Heart left ventricle (tissue), 16 donors: ENCODE measurements at regions not wholly inside any gene's neighbourhood (a gene's known extent, or its start where the extent isn't known, plus 50 kb on each side); places are given as distances from the start of the nearest gene placed in this dataset.

Source experiments
- ATAC-seq, 4 donors: fragments of 200-7000 bp; cut with Tn5 transposase; one replicate each; pipeline ENCODE4 v1.9.1; 2020 to 2022; ENCODE audit warnings: moderate library complexity in 4 of 4, mild to moderate bottlenecking in 3 of 4, moderate number of reproducible peaks in 1 of 4
- DNase-seq, 5 donors: peaks; one replicate each; pipeline ENCODE4 v3.0.0-alpha.2; 2020
- H3K27ac ChIP-seq, 12 donors: fragments of 200-600 bp; sonication (generic) in 4 of 12; one replicate each; pipeline versions ENCODE4 v1.5.0 to v1.8.0; 2016 to 2022; ENCODE audit warnings: mild to moderate bottlenecking in 2 of 12
- H3K27me3 ChIP-seq, 9 donors: fragments of 200-600 bp; sonication (generic) in 2 of 9; one replicate each; pipeline versions ENCODE4 v1.5.1 to v1.8.0; 2016 to 2022; ENCODE audit warnings: mild to moderate bottlenecking in 3 of 9
- H3K36me3 ChIP-seq, 9 donors: fragments of 200-600 bp; sonication (generic) in 2 of 9; one replicate each; pipeline versions ENCODE4 v1.5.0 to v1.8.0; 2018 to 2022; ENCODE audit warnings: mild to moderate bottlenecking in 2 of 9
- H3K4me1 ChIP-seq, 12 donors: fragments of 200-600 bp; sonication (generic) in 4 of 12; one replicate each; pipeline versions ENCODE4 v1.5.0 to v1.8.0; 2016 to 2022; ENCODE audit warnings: mild to moderate bottlenecking in 3 of 12
- H3K4me3 ChIP-seq, 12 donors: fragments of 200-600 bp; sonication (generic) in 4 of 12; one replicate each; pipeline versions ENCODE4 v1.5.0 to v1.8.0; 2017 to 2022; ENCODE audit warnings: mild to moderate bottlenecking in 9 of 12, moderate library complexity in 4 of 12
- H3K9me3 ChIP-seq, 12 donors: fragments of 200-600 bp; sonication (generic) in 4 of 12; one replicate each; pipeline versions ENCODE4 v1.5.0 to v1.8.0; 2016 to 2022; ENCODE audit warnings: mild to moderate bottlenecking in 1 of 12
- CTCF ChIP-seq, 12 donors: fragments of 200-600 bp; sonication (generic) in 4 of 12; IDR thresholded peaks; one replicate each; pipeline versions ENCODE4 v1.5.0 to v1.8.0; 2018 to 2022; ENCODE audit warnings: antibody characterized with exemption in 12 of 12, mild to moderate bottlenecking in 5 of 12
- POLR2A ChIP-seq, 2 donors: fragments of 450-650 bp; IDR thresholded peaks; one replicate each; pipeline ENCODE4 v1.6.1; 2017; ENCODE audit warnings: antibody characterized with exemption in 2 of 2, mild to moderate bottlenecking in 2 of 2, moderate library complexity in 2 of 2
- WGBS, 4 donors: extraction: QIAGEN DNeasy Blood & Tissue Kit in 2 of 4; methylation state at CpG; one replicate each; pipeline versions ENCODE4 v1.1.5 to v1.1.7; 2013 to 2018; 5-methylcytosine and 5-hydroxymethylcytosine counted together
- intact Hi-C, 10 donors: fragments of 100-400 bp; cut with DNase I; formaldehyde crosslinking; loops; one replicate each; pipeline versions ENCODE4 v1.11.1 to v1.14.2; 2022
- donor health status: ischemic (EF 13 %, LVEDD 7.1; RV severe dilation, severe dysfunction).
- donor health status: healthy with polysubstance abuse.
- donor health status: DM: no; HTN: yes; CAD: no.
- donor health status: DM: no; HTN: no; CAD: no.
- donor health status: ischemic (EF 25% LVEDD 6.9; RV normal size, moderate dysfunction).
- donor health status: ischemic (EF 25% LVEDD 5.7; RV mildly dilated, moderate dysfunction).
- donor health status: healthy.
- donor health status: DM: yes; HTN: yes; CAD: no.
- donor health status: ischemic (EF 35%, LVEDD 5.7; RV mildly dilated, moderate dysfunction).
- donor health status: nonischemic (EF 11% LVEDD 7.7; RV severe dilation, severe dysfunction).
- donor health status: DM: yes; HTN: yes; CAD: no.
- donor health status: PGD.
- donor health status: ischemic (EF 29% LVEDD 5.4; RV normal size, mild dysfunction).
- donor health status: nonischemic (EF 23%, LVEDD 6.1; RV moderate dilation, normal function).

- no peaks in the 10 kb centered on the region for H3K27me3 ChIP-seq
- no peaks in the 10 kb centered on the region for H3K36me3 ChIP-seq
- no peaks in the 10 kb centered on the region for H3K4me1 ChIP-seq
- intact Hi-C loops, result no loop called here
- no peak for TF ChIP-seq CTCF (IDR thresholded peaks at IDR 0.05)
- no peak for TF ChIP-seq POLR2A (IDR thresholded peaks at IDR 0.05)
- H3K4me3 ChIP-seq, result no peak overlapping the region
- no peak overlapping the region for H3K27ac ChIP-seq
- peaks cover 0 to 7% (median 0%) of the 10 kb centered on the region in 12 donors for H3K9me3 ChIP-seq
- DNase-seq (no peak), ATAC-seq (no peak)
Measured at GRCh38 chr2:138137949-138138348, 173.7 kb downstream of the HNMT start.

DNA sequence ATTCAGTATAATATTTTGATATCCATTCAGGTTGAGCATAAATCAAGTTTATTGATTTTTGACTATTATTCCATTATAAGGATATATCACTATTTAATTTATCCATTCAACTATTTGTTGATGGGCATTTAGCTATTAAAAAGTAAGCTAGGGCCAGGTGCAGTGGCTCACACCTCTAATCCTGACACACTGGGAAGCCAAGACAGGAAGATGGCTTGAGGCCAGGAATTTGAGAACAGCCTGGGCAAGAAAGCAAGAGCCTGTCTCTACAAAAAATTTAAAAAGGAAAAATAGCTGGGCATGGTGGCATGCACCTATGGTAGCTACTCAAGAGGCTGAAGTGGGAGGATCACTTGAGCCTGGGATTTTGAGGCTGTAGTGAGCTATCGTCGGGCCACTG is 183.5 kb downstream of the HNMT start:
- 29 to 57% (median 53%) methylated on average over 2 of the region's 2 CpGs for WGBS, 4 donors
- Histone ChIP-seq H3K27ac (no peak overlapping the region), H3K9me3 (no peaks in the 10 kb centered on the region), H3K27me3 (no peaks in the 10 kb centered on the region), H3K36me3 (no peaks in the 10 kb centered on the region), H3K4me1 (no peaks in the 10 kb centered on the region), H3K4me3 (no peak overlapping the region)
- intact Hi-C loops, result no loop called here
- no peak for DNase-seq
- TF ChIP-seq POLR2A (IDR thresholded peaks at IDR 0.05) (no peak), CTCF (IDR thresholded peaks at IDR 0.05) (no peak)
- ATAC-seq, result no peak

DNA sequence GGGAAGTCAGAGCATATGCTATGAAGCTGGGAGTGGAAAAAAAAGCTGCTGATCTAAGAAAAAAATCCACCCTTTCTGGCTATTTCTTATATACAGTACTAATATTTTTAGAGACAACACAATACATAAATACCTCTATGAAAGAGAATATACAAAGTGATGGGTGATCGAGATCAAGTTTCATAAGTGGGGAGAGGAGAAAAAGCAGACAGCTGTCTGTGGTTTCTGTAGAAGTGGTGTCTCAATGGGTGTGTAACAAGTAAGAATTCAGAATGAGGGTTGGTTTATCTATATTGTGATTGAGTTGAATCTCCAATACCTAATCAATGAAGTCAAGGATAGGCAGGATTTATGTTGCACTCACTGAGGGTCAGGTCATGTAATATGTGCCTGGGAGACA is 191.0 kb downstream of the HNMT start:
- Histone ChIP-seq H3K9me3 (no peaks in the 10 kb centered on the region), H3K36me3 (no peaks in the 10 kb centered on the region), H3K4me3 (no peak overlapping the region), H3K4me1 (no peaks in the 10 kb centered on the region), H3K27ac (no peak overlapping the region), H3K27me3 (no peaks in the 10 kb centered on the region)
- DNase-seq (no peak), ATAC-seq (no peak)
- 91 to 97% (median 94%) methylated on average over 1 of the region's 1 CpG for WGBS, 4 donors
- intact Hi-C loops, result loop anchor here in 1 of 10 donors (2.0 kb wide), 1 partner anchor 47 kb away; no protein-coding TSS in a partner anchor
- no peak for TF ChIP-seq CTCF (IDR thresholded peaks at IDR 0.05)
- TF ChIP-seq POLR2A (IDR thresholded peaks at IDR 0.05), result no peak

DNA sequence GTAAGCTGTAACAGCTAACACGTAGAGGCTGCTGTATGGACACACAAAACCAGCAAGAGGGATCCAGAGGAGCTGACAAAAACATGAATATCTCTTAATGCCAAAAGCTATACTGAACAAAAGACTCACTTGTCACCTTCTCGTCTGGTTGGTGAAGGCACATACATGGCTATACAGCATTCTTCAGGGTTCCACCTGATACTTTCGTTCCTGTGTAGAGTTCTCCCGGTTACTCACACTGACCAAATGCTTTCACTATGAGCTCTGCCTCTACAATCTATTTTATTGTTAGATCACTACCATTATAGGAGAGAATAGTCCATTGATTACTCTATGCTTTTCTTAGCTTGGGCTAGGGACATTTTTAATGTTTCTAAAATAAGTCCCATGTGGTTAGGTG is 193.1 kb downstream of the HNMT start:
- H3K36me3 ChIP-seq, result no peaks in the 10 kb centered on the region

More for the DNA sequence above, 193.1 kb downstream of the HNMT start:
- intact Hi-C loops, result no loop called here
- no peak for DNase-seq
- Histone ChIP-seq H3K27ac (no peak overlapping the region), H3K4me3 (no peak overlapping the region), H3K4me1 (no peaks in the 10 kb centered on the region), H3K9me3 (peaks cover 0 to 5% (median 0%) of the 10 kb centered on the region in 12 donors), H3K27me3 (no peaks in the 10 kb centered on the region)
- 85 to 91% (median 88%) methylated on average over 4 of the region's 4 CpGs for WGBS, 4 donors
- ATAC-seq, result no peak
- no peak for TF ChIP-seq POLR2A (IDR thresholded peaks at IDR 0.05)
- TF ChIP-seq CTCF (IDR thresholded peaks at IDR 0.05), result no peak
